GM21786 (cell line): ENCODE measurements at regions not wholly inside any gene's neighbourhood (a gene's known extent, or its start where the extent isn't known, plus 50 kb on each side); places are given as distances from the start of the nearest gene placed in this dataset.
"Not testable (repeated sequence)": the region's sequence is repeated elsewhere in the genome, so short reads cannot be mapped to it uniquely, and the experiment has no call there.

Experiments
- ATAC-seq: cut with Tn5 transposase; IDR thresholded peaks from one replicate; pipeline ENCODE4 v1.9.1; 2021; ENCODE audit not compliant: unreplicated experiment

GRCh38 chr7:132030883-132031282 lies 474.5 kb upstream of the PODXL start:
- ATAC-seq = no peak

DNA sequence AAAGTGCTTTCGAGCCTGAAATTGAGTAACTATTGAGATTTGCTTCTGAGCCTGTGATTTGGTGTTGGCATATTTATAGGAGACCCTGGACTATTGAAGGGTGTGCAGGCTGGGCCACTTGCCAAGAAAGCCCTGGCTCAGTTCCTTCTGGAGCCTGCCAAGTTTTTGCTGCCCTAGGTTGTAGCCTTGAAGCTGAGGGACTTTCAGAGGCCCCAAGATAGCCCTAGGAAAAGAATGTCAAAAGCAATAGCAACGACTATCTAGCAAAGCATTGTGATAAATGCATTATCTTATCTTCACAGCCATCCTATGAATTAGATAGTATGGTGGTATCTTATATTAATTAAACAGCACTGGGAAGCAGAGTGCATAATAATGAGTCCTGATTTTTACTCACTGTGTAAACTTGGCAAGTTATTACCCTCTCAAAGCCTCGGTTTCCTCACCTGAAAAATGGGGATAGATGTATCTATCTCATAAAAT lies 473.7 kb upstream of the PODXL start:
- ATAC-seq = no peak

- ATAC-seq = no peak
Measured at GRCh38 chr7:132029369-132030085, 473.1 kb upstream of the PODXL start.

DNA sequence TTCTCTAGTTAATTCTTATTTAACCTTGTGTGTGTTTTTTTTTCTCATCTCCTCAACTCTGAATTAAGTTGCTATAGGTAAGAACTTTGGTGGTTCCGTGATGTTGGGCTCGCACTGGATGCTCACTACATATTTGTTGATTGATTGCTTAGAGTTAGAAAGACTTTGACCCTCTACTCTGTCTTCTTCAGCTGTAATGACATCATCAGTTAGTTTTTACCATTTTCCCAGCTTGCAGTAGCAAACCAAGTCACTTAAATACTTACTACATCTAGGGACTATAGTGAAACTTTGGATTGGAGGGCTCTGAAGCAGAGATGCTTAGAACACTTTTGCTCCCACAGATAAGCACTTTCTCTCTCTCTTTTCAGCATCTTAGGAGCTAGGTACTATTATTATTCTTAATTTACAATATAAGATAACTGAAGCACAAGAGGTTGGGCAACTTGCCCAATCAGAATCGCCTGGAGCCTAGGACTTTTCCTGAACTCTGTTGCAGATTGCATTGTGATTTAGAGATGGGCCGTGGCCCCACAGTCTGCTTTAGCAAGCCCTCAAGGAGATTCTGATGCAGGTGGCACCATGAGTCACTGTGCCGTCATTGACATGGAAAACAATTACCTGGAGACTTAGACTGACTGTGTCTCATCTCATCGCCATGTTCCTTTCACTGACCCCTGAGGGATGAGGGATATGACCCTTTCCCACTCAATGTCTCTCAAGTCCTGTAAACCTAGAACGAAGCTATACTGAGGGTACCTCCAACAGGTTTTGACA lies 471.9 kb upstream of the PODXL start:
- no peak for ATAC-seq

DNA sequence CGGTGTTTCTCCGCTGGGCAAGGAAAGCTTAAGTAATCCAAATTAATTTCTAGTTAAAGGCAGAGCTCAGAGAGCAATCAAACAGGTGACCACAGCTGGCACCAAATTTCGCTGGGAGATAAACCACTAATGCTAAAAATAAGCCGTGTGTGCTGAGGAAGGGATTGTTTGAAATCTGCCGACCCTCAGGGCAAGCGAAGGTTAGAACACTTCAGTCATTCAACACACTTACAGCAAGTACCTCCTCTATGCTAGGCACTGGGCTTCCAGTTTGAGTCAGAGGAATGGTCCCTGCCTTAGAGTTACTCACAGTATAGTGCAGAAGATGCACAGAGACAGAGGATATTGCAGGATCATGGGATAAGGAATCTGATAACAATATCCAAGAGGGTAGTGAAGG lies 467.9 kb upstream of the PODXL start:
- no peak for ATAC-seq

DNA sequence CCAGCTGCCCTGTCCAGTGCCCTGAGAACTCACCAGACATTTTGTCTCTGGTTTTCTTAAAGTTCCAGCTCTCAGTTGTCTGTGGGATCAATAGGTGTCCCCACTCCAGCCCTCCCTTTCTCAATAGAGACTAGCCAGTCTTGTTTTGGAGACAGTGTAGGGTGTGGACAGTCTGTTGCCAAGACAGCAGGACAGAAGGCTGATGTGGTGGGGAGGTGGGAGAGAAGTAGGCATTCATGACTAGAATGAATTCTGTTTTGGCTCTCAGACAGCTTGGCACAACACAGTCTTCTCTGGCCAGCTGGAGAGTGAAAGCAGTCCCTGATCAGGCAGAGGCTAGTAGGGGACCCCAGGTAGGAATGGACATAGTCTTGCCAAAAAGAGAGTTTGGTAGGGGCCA lies 467.0 kb upstream of the PODXL start:
- ATAC-seq = no peak

DNA sequence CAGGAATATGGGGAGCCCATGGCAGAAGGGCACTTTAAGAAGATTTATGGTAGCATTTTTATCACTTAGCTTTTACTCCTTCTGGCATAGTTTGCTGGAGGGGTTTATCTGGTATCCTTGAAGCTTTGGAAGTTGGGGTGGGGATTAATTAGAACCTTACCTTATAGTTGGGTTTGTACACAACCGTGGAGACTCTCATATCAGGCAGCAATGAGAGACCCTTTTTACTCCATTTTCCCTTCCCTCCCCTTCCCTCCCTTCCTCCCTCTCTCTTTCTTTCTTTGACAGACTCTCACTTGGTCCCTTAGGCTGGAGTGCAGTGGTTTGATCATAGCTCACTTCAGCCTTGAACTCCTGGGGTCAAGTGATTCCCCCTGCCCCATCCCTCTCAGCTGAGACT lies 465.8 kb upstream of the PODXL start:
- no peak for ATAC-seq

DNA sequence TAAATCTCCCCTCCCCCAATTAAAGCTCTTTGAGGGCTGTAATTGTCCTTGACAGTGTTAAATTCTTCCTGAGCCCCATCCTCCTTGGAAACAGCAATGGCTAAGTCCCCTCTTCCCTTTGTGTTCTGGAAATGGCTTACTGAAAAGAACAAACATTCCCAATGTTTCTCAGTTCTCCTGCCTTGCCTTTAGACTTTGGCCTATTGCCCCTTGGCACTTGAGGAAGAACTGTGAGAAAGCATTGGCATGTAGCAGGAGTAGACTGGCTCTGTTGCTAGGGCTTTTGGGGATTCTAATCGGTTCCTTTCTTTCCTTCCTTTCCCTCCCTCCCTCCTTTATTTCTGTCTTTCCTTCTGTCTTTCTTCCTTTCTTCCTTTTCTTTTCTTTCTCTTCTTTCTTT lies 463.3 kb upstream of the PODXL start:
- no peak for ATAC-seq

DNA sequence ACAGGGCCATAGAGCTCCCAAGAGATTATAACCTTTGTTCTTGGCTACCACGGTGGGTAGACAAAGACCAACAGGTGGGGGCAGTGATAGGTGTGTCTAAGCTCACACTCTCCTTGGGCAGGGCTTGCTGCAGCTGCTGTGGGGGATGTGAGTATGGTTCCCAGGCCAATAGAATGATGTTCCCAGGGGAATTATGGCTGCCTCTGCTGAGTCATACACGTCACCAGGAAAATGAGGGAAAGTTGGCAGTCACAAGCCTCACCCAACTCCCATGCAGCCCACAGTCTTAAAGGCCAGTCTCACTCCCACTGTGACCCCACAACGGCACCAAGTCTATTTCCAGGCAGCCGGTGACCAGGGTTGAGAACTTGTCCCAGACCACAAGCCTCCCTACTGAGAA lies 453.4 kb upstream of the PODXL start:
- ATAC-seq = no peak

GRCh38 chr7:132004529-132004928 lies 448.1 kb upstream of the PODXL start:
- ATAC-seq = no peak

DNA sequence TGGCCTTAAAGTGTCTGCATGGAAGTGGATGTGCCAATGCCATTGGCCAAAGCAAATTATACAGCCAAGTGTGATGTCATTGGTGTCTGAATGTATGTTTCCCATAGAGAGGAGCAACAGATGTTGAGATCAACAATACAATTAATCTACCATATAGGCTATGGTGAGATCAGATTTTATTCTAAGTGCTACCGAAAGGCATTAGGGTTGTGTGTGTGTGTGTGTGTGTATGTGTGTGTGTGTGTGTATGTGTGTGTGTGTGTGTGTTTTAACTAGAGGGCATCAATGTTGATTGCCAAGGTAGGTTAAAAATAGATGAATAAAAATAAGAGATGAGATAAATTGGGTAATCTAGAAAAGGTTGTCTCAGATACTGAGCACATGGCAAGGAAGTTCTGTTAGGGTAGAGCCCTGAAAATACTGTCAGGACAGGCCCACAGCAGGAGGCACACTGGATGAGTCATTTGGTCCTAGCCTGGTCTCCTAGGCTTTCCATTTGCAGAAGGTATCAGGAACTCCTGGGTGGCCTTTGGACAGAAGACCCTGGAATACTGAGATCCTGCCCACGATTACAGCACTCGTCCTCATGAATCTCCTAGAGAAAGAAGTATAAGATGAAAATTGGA lies 446.0 kb upstream of the PODXL start:
- no peak for ATAC-seq

DNA sequence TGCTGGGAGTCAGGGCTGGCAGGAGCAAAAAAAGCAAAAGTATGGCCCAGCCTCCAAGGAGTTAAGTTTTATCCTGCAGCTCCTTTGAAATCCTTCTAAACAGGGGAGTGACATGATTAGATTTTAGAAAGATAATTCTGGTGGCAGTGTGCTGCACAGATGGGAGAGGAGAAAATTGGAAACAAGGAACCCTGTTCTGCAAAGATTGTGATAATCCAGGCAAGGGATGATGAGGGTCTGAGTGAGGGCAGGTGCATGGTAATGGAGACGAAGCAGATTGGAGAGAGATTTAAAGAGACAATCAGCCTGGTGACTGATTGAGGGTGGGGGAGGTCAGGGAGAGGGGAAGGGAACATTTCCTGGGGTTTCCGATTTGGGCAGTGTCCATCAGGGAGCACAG lies 444.7 kb upstream of the PODXL start:
- no peak for ATAC-seq

- ATAC-seq = no peak
Measured at GRCh38 chr7:131999193-131999592, 442.8 kb upstream of the PODXL start.

GRCh38 chr7:131995324-131995723 lies 438.9 kb upstream of the PODXL start:
- ATAC-seq = no peak

GRCh38 chr7:131981069-131981468 lies 424.6 kb upstream of the PODXL start:
- ATAC-seq = not testable (repeated sequence)

DNA sequence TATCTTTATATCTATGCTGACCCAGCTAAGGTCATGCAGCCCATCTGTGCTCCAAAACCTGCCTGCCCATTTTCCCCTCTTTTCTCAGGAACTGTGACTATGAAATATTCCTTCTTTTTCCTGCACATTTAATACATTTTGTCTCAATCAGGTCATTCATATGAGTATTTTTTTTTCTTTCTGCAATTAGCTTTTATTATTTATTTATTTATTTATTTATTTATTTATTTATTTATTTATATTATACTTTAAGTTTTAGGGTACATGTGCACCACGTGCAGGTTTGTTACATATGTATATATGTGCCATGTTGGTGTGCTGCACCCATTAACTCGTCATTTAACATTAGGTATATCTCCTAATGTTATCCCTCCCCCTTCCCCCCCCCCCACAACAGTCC lies 421.7 kb upstream of the PODXL start:
- ATAC-seq = not testable (repeated sequence)

- ATAC-seq = no peak
Measured at GRCh38 chr7:131976411-131976810, 420.0 kb upstream of the PODXL start.

DNA sequence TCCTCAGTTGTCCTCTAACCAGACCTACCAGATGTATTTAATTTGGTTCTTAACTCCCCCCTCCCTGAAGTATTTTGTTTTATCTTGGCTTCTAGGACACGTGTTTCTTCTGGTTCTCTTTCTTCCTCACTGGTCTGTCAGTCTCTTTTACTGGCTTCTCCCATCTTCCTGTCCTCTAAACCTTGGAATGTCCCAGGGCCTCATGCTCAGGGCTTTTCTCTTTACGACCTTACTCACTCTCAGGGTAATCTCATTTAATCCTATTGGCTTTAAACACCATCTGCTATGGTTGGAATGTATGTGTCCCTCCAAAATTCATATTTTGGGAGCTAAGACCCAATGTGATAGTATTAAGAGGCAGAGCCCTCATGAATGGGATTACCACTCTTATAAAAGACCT lies 418.2 kb upstream of the PODXL start:
- no peak for ATAC-seq

GRCh38 chr7:131972251-131972650 lies 415.8 kb upstream of the PODXL start:
- ATAC-seq = no peak

DNA sequence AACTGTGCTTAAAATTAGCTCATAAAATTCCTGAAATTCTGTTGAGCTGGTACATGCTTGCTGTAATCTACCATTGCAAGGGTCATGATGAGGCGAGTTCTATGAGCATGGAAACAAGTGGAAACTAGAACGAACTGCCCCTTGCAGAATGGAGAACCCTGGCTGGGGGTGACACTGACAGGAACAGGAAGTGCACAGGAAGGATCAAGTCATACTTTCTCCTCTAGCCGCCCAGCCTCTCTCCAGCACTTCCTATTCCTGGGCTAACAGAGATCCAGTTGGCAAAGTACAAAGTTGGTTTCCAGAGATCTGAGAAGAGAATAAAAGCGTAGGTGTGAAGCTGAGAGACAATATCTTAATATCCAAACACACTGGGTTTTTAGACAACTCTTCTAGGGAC lies 414.2 kb upstream of the PODXL start:
- ATAC-seq = no peak

DNA sequence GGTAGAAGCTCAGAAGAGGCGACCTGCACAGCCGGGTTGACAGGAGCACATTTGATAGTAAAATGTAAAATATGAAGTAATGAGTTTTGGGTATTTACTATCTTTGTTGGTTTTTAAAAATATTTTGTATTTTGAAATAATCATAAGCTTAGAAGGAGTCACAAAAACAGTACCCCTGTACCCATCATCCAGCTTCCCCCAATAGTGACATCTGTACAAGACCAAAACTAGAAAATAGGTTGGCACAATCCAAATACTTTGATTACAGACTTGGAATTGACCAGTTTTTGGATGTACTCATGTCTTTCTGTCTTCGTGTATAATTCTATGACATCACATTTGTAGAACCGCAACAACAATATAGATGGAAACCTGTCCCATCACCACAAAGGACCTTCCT lies 413.1 kb upstream of the PODXL start:
- no peak for ATAC-seq

DNA sequence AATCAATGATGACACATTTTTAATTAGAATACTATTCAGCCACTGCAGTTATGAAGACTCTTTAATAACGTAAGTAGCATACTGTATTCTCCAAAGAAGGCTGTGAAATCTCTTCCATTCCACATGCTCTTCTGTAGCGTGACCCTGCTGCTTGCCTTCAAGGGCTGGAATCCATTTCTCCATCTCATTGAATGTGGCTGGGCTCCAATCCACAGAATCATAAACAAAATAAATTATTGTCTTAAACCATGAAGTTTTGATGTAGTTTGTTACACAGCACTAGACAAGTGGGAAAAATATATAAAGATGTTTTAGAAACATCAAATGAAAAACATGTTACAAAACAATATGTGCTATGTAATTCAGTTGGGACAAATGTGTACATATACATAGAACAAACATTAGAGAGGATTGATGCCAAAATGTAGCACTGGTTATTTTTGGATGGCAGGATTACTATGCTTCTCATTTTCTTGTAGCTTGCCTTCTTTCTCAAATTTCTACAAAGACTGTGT lies 410.8 kb upstream of the PODXL start:
- ATAC-seq = no peak
